Tibial nerve (tissue), 4 donors: ENCODE measurements at regions not wholly inside any gene's neighbourhood (a gene's known extent, or its start where the extent isn't known, plus 50 kb on each side); places are given as distances from the start of the nearest gene placed in this dataset.

Experiments
- CTCF ChIP-seq, 5 experiments: fragments of 200-600 bp in 3 of 5; fragments of 450-650 bp in 2 of 5; sonication (generic) in 3 of 5; IDR thresholded peaks; one replicate each; pipeline ENCODE4 v1.5.1; 2016 to 2019; ENCODE audit warnings: antibody characterized with exemption in 5 of 5, mild to moderate bottlenecking in 3 of 5, moderate library complexity in 2 of 5
- EP300 ChIP-seq, 2 donors: sonication (generic); formaldehyde crosslinking; IDR thresholded peaks; one replicate each; pipeline ENCODE4 v1.6.1; 2017; ENCODE audit warnings: antibody characterized with exemption in 2 of 2, mild to moderate bottlenecking in 1 of 2
- POLR2A ChIP-seq, 2 donors: fragments of 450-650 bp; IDR thresholded peaks; one replicate each; pipeline ENCODE4 v1.6.1; 2017; ENCODE audit warnings: antibody characterized with exemption in 2 of 2, mild to moderate bottlenecking in 2 of 2, moderate library complexity in 2 of 2

GRCh38 chr10:128712661-128713400 lies 586.6 kb upstream of the MKI67 start:
- TF ChIP-seq EP300 (IDR thresholded peaks at IDR 0.05) (no peak), CTCF (IDR thresholded peaks at IDR 0.05) (no peak), POLR2A (IDR thresholded peaks at IDR 0.05) (no peak)
